IgD-negative memory B cell (primary cell): ENCODE measurements at regions not wholly inside any gene's neighbourhood (a gene's known extent, or its start where the extent isn't known, plus 50 kb on each side); places are given as distances from the start of the nearest gene placed in this dataset.
"Not testable (repeated sequence)": the region's sequence is repeated elsewhere in the genome, so short reads cannot be mapped to it uniquely, and the experiment has no call there.

Experiments
- H3K27ac Mint-ChIP-seq, 3 donors: one replicate each; pipeline ENCODE4 v1.8.0; 2020 to 2022; ENCODE audit warnings: mild to moderate bottlenecking in 3 of 3, mixed read lengths in 3 of 3, moderate library complexity in 1 of 3
- H3K27me3 Mint-ChIP-seq: one replicate; pipeline ENCODE4 v1.8.0; 2021; ENCODE audit warnings: mixed read lengths
- H3K36me3 Mint-ChIP-seq: one replicate; pipeline ENCODE4 v1.8.0; 2020; ENCODE audit warnings: mild to moderate bottlenecking, mixed read lengths
- H3K4me1 Mint-ChIP-seq, 3 donors: one replicate each; pipeline ENCODE4 v1.8.0; 2020 to 2022; ENCODE audit warnings: mixed read lengths in 3 of 3, mild to moderate bottlenecking in 1 of 3
- H3K4me3 Mint-ChIP-seq, 4 donors: one replicate each; pipeline ENCODE4 v1.8.0; 2020 to 2022; ENCODE audit warnings: mild to moderate bottlenecking in 4 of 4, mixed read lengths in 4 of 4, moderate library complexity in 3 of 4
- H3K9me3 Mint-ChIP-seq, 3 donors: one replicate each; pipeline ENCODE4 v1.8.0; 2020 to 2021; ENCODE audit warnings: mixed read lengths in 3 of 3, mild to moderate bottlenecking in 1 of 3

- H3K4me3 Mint-ChIP-seq, H3K36me3 Mint-ChIP-seq, H3K27ac Mint-ChIP-seq, H3K4me1 Mint-ChIP-seq, H3K9me3 Mint-ChIP-seq: not testable (repeated sequence)
- H3K27me3 Mint-ChIP-seq: peaks cover 17% of the 10 kb centered on the region
Measured at GRCh38 chr3:127411875-127412274, 124.0 kb upstream of the PRR20G start.

GRCh38 chr3:127411083-127411727 is 123.4 kb upstream of the PRR20G start:
- Mint-ChIP-seq H3K27ac (peak overlapping the region in 1 of 3 donors; percentile 62), H3K4me1 (no peaks in the 10 kb centered on the region), H3K9me3 (no peaks in the 10 kb centered on the region), H3K27me3 (peaks cover 15% of the 10 kb centered on the region), H3K4me3 (no peak overlapping the region), H3K36me3 (peaks cover 5% of the 10 kb centered on the region)

GRCh38 chr3:127410678-127411077 is 122.8 kb upstream of the PRR20G start:
- Mint-ChIP-seq H3K9me3 (no peaks in the 10 kb centered on the region), H3K4me1 (no peaks in the 10 kb centered on the region), H3K27ac (peak overlapping the region in 1 of 3 donors; percentile 62), H3K27me3 (peaks cover 20% of the 10 kb centered on the region), H3K36me3 (peaks cover 5% of the 10 kb centered on the region), H3K4me3 (no peak overlapping the region)

- H3K27ac Mint-ChIP-seq: no peak overlapping the region
- peaks cover 5% of the 10 kb centered on the region for H3K36me3 Mint-ChIP-seq
- H3K4me3 Mint-ChIP-seq: no peak overlapping the region
- H3K4me1 Mint-ChIP-seq: no peaks in the 10 kb centered on the region
- peaks cover 24% of the 10 kb centered on the region for H3K27me3 Mint-ChIP-seq
- H3K9me3 Mint-ChIP-seq: no peaks in the 10 kb centered on the region
Measured at GRCh38 chr3:127410137-127410488, 122.3 kb upstream of the PRR20G start.

DNA sequence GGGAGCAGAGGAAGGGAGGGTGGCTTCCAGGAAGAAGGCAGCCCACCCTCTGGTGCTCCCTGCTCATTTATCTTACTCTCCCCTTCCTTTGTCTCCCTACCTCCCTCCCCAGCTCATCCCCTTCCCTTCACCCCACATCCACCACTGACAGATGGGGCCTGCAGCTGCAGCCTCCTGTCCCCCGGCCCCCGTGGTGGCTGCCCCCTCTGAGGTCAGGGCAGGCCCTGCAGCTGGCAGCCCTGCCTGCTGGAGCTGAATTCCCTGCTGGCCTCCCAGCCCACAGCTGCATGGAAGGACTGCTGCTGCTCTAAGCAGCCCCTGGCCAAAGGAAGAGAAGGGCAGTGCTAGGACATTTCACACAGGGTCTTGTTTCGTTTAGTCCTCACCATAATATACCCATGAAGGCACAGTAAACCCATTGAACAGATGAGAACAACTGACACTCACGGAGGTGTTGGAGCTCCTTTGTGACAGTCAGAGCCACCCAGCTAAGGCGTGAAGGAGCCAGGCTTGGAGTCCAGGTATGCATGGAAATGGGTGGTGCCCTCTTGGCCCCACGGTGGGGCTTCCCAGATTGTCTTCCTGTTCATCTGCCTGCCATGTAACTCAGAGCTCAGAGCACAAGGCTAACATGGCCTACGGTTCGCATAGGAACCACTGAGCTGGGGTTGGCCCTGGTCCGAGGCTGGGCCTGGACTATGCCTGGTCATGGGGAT is 121.7 kb upstream of the PRR20G start:
- H3K4me1 Mint-ChIP-seq: no peaks in the 10 kb centered on the region
- no peak overlapping the region for H3K4me3 Mint-ChIP-seq
- H3K36me3 Mint-ChIP-seq: peaks cover 5% of the 10 kb centered on the region
- H3K9me3 Mint-ChIP-seq: no peaks in the 10 kb centered on the region
- peaks cover 22% of the 10 kb centered on the region for H3K27me3 Mint-ChIP-seq
- H3K27ac Mint-ChIP-seq: no peak overlapping the region

GRCh38 chr3:127408684-127409420 is 121.0 kb upstream of the PRR20G start:
- H3K36me3 Mint-ChIP-seq: peaks cover 5% of the 10 kb centered on the region
- H3K9me3 Mint-ChIP-seq: no peaks in the 10 kb centered on the region
- no peaks in the 10 kb centered on the region for H3K4me1 Mint-ChIP-seq
- no peak overlapping the region for H3K4me3 Mint-ChIP-seq
- no peak overlapping the region for H3K27ac Mint-ChIP-seq
- H3K27me3 Mint-ChIP-seq: peaks cover 19% of the 10 kb centered on the region

DNA sequence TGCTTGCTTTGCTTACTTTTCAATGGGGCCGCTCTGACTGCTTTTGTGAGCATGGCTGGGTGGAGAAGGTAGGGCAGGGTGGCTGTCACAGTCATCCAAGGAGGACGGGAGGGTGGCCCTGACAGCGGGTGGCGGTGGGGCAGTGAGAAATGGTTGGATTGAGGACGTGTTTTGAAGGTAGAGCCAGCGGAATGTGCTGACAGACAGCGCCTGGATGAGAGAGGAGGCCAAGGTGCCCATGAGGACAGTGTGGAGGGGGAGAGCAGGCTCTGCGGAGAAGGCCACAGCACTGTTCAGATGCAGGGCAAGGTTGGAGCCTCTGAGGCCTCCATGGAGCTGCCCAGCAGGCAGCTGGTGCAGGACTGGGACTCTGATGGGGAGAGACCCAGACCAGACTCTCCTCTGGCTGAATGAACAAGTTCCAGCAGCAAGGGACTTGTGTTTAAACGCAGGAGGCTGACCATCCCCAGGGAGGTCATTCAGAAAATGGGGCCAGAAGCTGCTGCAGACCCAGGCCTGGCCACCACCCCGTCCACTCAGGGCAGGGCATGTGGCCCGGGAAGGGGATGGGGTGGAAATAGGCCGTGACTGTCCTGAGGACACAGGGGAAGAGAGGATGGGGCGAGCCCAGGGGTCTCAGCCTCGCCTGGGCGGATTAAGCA is 120.3 kb upstream of the PRR20G start:
- H3K4me3 Mint-ChIP-seq: no peak overlapping the region
- H3K4me1 Mint-ChIP-seq: no peaks in the 10 kb centered on the region
- no peaks in the 10 kb centered on the region for H3K9me3 Mint-ChIP-seq
- peaks cover 19% of the 10 kb centered on the region for H3K27me3 Mint-ChIP-seq
- peaks cover 5% of the 10 kb centered on the region for H3K36me3 Mint-ChIP-seq
- H3K27ac Mint-ChIP-seq: no peak overlapping the region

GRCh38 chr3:127407026-127407939 is 119.4 kb upstream of the PRR20G start:
- no peak overlapping the region for H3K27ac Mint-ChIP-seq
- peaks cover 5% of the 10 kb centered on the region for H3K36me3 Mint-ChIP-seq
- no peaks in the 10 kb centered on the region for H3K4me1 Mint-ChIP-seq
- no peaks in the 10 kb centered on the region for H3K9me3 Mint-ChIP-seq
- peaks cover 17% of the 10 kb centered on the region for H3K27me3 Mint-ChIP-seq
- no peak overlapping the region for H3K4me3 Mint-ChIP-seq

DNA sequence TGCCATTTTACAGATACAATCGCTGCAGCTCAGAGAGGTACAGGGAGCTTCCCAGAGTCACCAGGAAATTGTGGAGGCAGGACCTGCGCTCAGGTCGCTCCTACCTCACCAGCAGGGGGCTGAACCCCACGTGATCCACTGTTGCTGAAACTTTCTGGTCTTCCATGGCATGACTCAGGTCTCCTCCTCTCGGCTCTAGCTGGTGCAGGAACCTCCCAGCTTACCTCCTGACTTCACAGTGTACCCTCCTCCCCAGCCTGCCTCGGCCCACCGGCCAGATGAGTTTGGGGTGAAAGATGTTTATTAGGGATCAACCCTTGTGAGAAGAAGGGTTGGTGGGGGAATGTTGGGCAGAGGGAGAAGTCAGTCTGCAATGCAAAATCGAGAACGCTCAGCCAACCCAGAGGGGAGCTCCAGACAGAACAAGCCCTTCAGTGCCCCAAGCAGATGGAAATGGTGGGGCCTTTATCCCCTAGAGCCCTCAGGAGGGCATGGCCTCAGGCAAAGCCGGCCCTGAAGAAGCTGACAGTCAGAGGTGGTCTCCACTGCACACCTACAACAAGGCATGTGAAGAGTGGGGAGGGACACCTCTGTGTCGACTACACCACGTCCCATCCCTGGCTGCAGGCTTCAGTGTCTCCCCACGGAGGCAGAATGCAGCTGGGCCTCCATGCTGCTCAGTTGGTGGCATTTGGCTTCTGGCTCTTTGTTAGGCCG is 118.6 kb upstream of the PRR20G start:
- H3K27me3 Mint-ChIP-seq: peaks cover 17% of the 10 kb centered on the region
- peaks cover 0 to 2% (median 0%) of the 10 kb centered on the region in 3 donors for H3K9me3 Mint-ChIP-seq
- no peak overlapping the region for H3K4me3 Mint-ChIP-seq
- peaks cover 5% of the 10 kb centered on the region for H3K36me3 Mint-ChIP-seq
- H3K27ac Mint-ChIP-seq: no peak overlapping the region
- H3K4me1 Mint-ChIP-seq: no peaks in the 10 kb centered on the region

DNA sequence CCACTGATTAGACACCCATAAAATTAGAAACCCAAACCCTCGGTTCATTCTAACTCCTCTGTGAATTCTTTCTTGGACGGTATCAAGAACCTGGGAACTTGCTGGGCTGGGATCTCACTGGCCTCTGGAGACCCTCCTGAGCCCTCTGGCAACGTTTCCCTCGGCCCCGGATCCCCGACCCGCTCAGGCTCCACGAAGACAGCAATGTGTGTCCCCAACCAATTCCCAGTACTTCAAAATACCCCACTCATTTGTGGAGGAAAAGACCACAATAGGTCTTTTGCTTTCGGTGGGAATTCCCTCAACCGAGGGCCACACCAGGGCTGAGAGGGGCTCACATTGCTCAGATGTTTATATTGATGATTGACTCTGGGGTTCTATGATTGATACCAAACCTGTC is 117.9 kb upstream of the PRR20G start:
- peaks cover 15% of the 10 kb centered on the region for H3K27me3 Mint-ChIP-seq
- peaks cover 5% of the 10 kb centered on the region for H3K36me3 Mint-ChIP-seq
- peaks cover 0 to 2% (median 0%) of the 10 kb centered on the region in 3 donors for H3K9me3 Mint-ChIP-seq
- no peak overlapping the region for H3K4me3 Mint-ChIP-seq
- no peaks in the 10 kb centered on the region for H3K4me1 Mint-ChIP-seq
- no peak overlapping the region for H3K27ac Mint-ChIP-seq

DNA sequence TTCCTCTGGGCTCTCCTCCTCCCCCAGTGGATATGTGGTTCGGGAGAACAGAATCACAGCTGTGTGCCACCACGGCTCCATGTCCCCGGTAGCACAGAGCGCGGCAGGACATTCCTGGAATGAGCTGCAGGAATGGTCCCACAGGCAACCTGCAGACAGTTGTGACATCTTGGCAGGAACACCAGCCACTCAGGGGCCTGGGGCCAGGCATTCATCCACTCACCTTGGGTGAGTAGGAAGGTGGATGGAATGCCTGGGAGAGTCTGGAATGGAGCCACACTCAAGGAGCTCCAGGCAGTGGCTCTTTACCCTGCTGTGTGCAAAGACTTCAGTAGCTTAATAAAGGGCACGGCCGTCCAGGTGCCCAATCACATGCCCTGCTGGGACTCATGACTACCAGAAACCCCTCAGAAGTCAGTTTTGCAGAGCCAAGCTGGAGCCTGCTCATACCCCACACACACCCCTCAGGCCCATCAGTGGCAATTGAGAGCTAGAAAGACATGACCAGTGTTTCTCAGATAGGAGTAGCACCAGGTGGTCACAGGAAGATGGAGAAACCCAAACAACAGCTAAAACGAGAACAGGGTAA is 117.3 kb upstream of the PRR20G start:
- Mint-ChIP-seq H3K9me3 (peaks cover 0 to 5% (median 0%) of the 10 kb centered on the region in 3 donors), H3K4me1 (no peaks in the 10 kb centered on the region), H3K4me3 (no peak overlapping the region), H3K27ac (no peak overlapping the region), H3K36me3 (peaks cover 7% of the 10 kb centered on the region), H3K27me3 (peaks cover 13% of the 10 kb centered on the region)

DNA sequence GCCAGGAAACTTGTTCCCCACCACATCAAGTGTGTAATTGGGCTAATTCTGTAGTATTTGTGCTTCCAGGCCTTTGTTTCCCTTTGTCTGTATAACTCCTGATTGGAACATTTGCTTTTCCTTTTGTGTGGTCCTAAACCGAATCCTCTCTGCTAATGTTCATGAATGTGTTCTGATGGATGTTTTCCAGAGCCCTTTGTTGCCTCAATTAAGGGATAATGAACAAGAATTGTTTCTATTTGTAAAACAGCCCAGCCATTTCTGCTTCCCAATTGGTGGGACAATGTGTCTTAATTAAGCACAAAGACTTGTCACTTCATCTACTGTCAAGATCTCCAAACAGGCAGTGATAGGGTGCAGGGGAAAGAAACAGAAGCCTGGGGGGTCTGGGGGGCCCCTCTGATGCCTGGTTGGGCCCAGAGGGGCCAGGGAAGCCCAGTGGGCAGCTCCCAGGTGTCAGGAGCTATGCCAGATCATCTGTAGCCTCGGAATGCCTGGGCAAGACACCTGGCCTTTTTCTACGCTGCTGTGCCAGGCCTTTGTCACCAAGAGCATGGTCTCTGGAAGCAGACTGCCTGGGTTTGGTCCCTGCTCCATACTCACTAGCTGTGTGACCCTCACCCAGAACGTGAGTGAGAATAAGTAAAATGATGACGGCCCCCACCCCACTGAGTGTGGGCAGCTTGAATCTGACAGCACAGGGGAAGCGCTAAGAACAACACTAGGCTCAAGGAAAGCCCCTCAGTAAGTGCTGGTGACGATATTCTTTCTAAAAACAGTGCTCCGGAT is 116.6 kb upstream of the PRR20G start:
- H3K36me3 Mint-ChIP-seq: peaks cover 7% of the 10 kb centered on the region

GRCh38 chr3:127403795-127404194 is 115.9 kb upstream of the PRR20G start:
- Mint-ChIP-seq H3K9me3 (peaks cover 0 to 5% (median 0%) of the 10 kb centered on the region in 3 donors), H3K36me3 (peaks cover 7% of the 10 kb centered on the region), H3K27ac (no peak overlapping the region), H3K27me3 (peaks cover 13% of the 10 kb centered on the region), H3K4me3 (no peak overlapping the region), H3K4me1 (no peaks in the 10 kb centered on the region)

More for the DNA sequence above, 116.6 kb upstream of the PRR20G start:
- H3K27me3 Mint-ChIP-seq: peaks cover 13% of the 10 kb centered on the region
- peaks cover 0 to 5% (median 0%) of the 10 kb centered on the region in 3 donors for H3K9me3 Mint-ChIP-seq
- no peak overlapping the region for H3K27ac Mint-ChIP-seq
- H3K4me3 Mint-ChIP-seq: no peak overlapping the region
- H3K4me1 Mint-ChIP-seq: no peaks in the 10 kb centered on the region
